ENCODE measurements at regions not wholly inside any gene's neighbourhood (a gene's known extent, or its start where the extent isn't known, plus 50 kb on each side); places are given as distances from the start of the nearest gene placed in this dataset.

DNA sequence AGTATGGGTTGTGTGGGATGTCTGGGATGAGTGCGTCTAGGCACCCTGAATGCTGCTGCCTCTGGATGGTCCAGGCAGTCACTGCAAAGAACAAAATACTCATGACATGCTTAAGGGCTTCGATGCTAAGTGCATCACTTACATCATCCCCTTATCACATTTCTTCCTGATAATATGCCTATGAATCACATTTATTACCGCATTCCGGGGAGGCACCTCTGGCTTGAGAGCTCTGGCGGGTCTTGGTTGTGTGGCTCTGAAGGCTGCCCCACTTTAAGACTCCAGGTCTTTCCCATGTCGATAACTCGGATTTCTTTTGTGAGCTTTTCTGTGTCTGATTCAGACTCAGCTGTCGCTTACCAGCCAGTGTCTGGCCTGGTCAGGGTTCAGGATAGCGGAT is 1126.4 kb downstream of the TBC1D22A start:
- TF ChIP-seq, protein P1, sequence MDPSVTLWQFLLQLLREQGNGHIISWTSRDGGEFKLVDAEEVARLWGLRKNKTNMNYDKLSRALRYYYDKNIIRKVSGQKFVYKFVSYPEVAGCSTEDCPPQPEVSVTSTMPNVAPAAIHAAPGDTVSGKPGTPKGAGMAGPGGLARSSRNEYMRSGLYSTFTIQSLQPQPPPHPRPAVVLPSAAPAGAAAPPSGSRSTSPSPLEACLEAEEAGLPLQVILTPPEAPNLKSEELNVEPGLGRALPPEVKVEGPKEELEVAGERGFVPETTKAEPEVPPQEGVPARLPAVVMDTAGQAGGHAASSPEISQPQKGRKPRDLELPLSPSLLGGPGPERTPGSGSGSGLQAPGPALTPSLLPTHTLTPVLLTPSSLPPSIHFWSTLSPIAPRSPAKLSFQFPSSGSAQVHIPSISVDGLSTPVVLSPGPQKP (IDR thresholded peaks at IDR 0.05; ENCODE audit: borderline replicate concordance, low read depth, low read length): no peak
- no peak for TF ChIP-seq CTCF (conservative IDR thresholded peaks at IDR 0.05; ENCODE audit: low read depth, low read length)
- no peak for TF ChIP-seq POLR2A (IDR thresholded peaks at IDR 0.05; ENCODE audit: low read depth, low read length)
- no peak for TF ChIP-seq MAFK (IDR thresholded peaks at IDR 0.05; ENCODE audit: low read depth, low read length)
- no peak for TF ChIP-seq RAD21 (IDR thresholded peaks at IDR 0.05; ENCODE audit: low read length)
- TF ChIP-seq CEBPB (IDR thresholded peaks at IDR 0.05; ENCODE audit: low read depth, low read length): no peak
- no peak for TF ChIP-seq USF2 (IDR thresholded peaks at IDR 0.05; ENCODE audit: low read depth, low read length)
- TF ChIP-seq BHLHE40 (IDR thresholded peaks at IDR 0.05; ENCODE audit: low read depth, low read length): no peak
- no peak for TF ChIP-seq SMC3 (IDR thresholded peaks at IDR 0.05; ENCODE audit: low read depth, low read length)
- TF ChIP-seq MXI1 (IDR thresholded peaks at IDR 0.05; ENCODE audit: borderline replicate concordance, low read depth, low read length): no peak
- no peak for TF ChIP-seq CHD1 (IDR thresholded peaks at IDR 0.05; ENCODE audit: low read depth, low read length)

Measured in IMR-90 (cell line).